OCI-LY7 (cell line): ENCODE measurements at regions not wholly inside any gene's neighbourhood (a gene's known extent, or its start where the extent isn't known, plus 50 kb on each side); places are given as distances from the start of the nearest gene placed in this dataset.

ENCODE experiments used
- BruUV-seq: library from RNA; stranded (reverse); fragments of 400-500 nt; replicated peaks from 2 replicates; lab custom pipeline; 2021; lab: Mats Ljungman, UMichigan
- CTCF ChIA-PET: fragments of 300-600 bp; sonication (Branson Sonifier 250); formaldehyde crosslinking; loops from one replicate; lab custom pipeline; 2022; ENCODE audit warnings: antibody characterized with exemption; ENCODE audit not compliant: unreplicated experiment; lab: Charles Lee
- POLR2A ChIA-PET: fragments of 300-600 bp; sonication (Branson Sonifier 250); formaldehyde crosslinking; loops from one replicate; lab custom pipeline; 2022; ENCODE audit warnings: antibody characterized with exemption; lab: Charles Lee
- DNase-seq: peaks from one replicate; pipeline ENCODE4 v3.0.0-alpha.2; 2015; ENCODE audit warnings: low spot score
- H2AFZ ChIP-seq: fragments of 200-600 bp; sonication (generic), shearing (Covaris generic); 2 replicates; pipeline ENCODE4 v1.6.1; 2014; ENCODE audit warnings: mild to moderate bottlenecking, antibody characterized with exemption, low read length, moderate library complexity
- H3K27ac ChIP-seq: fragments of 200-600 bp; sonication (generic); 2 replicates; pipeline ENCODE4 v1.5.1; 2014; ENCODE audit warnings: mixed run types, low read depth, mild to moderate bottlenecking, moderate library complexity, low read length, inconsistent platforms; ENCODE audit not compliant: poor library complexity, severe bottlenecking
- H3K36me3 ChIP-seq: fragments of 200-600 bp; sonication (generic); 2 replicates; pipeline ENCODE4 v1.6.1; 2014; ENCODE audit warnings: mild to moderate bottlenecking, antibody characterized with exemption, low read length, moderate library complexity, mixed read lengths; ENCODE audit not compliant: insufficient read depth
- H3K4me1 ChIP-seq: fragments of 200-600 bp; sonication (generic); 2 replicates; pipeline ENCODE4 v1.5.1; 2014; ENCODE audit warnings: mild to moderate bottlenecking, low read length; ENCODE audit not compliant: insufficient read depth, poor library complexity, severe bottlenecking
- H3K4me2 ChIP-seq: fragments of 200-600 bp; sonication (generic); 2 replicates; pipeline ENCODE4 v1.6.1; 2014; ENCODE audit warnings: mild to moderate bottlenecking, low read length
- H3K4me3 ChIP-seq: fragments of 200-600 bp; sonication (generic); 2 replicates; pipeline ENCODE4 v1.5.1; 2014; ENCODE audit warnings: mild to moderate bottlenecking, low read depth, low read length; ENCODE audit not compliant: poor library complexity, severe bottlenecking
- H3K79me2 ChIP-seq: fragments of 200-600 bp; sonication (generic); 2 replicates; pipeline ENCODE4 v1.6.1; 2016; ENCODE audit warnings: low read depth, mild to moderate bottlenecking, low read length, moderate library complexity, mixed read lengths; ENCODE audit not compliant: insufficient read depth
- H3K9me2 ChIP-seq: fragments of 200-600 bp; sonication (generic); 2 replicates; pipeline ENCODE4 v1.6.1; 2016; ENCODE audit warnings: mild to moderate bottlenecking, low read length, mixed read lengths; ENCODE audit not compliant: insufficient read depth
- H3K9me3 ChIP-seq: fragments of 200-600 bp; sonication (generic); 2 replicates; pipeline ENCODE4 v1.6.1; 2014; ENCODE audit warnings: mild to moderate bottlenecking, mixed run types, low read length, mixed read lengths
- H4K20me1 ChIP-seq: fragments of 200-600 bp; sonication (generic); 2 replicates; pipeline ENCODE4 v1.6.1; 2014; ENCODE audit warnings: mild to moderate bottlenecking, antibody characterized with exemption, low read length, moderate library complexity, mixed read lengths; ENCODE audit not compliant: insufficient read depth
- EZH2phosphoT487 ChIP-seq: fragments of 200-600 bp; sonication (generic); IDR thresholded peaks from 2 replicates; pipeline ENCODE4 v1.6.1; 2018; ENCODE audit warnings: low read depth, borderline replicate concordance, mild to moderate bottlenecking, mixed run types, antibody characterized with exemption, low read length, moderate library complexity, mixed read lengths
- intact Hi-C: fragments of 100-400 bp; cut with micrococcal nuclease; formaldehyde crosslinking; loops from one replicate; pipeline ENCODE4 v1.10.0; 2022; ENCODE audit not compliant: unreplicated experiment
- TF ChIP-seq, protein P1 (sequence below): fragments of 200-600 bp; sonication (generic); conservative IDR thresholded peaks from 2 replicates; pipeline ENCODE4 v1.5.1; 2014; ENCODE audit warnings: mild to moderate bottlenecking, antibody characterized with exemption, low read length, moderate library complexity, mixed read lengths

GRCh38 chr2:134773335-134773734 lies 54.5 kb upstream of the TMEM163 start:
- DNase-seq: no peak
- H3K4me1 ChIP-seq: no peaks in the 10 kb centered on the region
- no peaks in the 10 kb centered on the region for H3K9me3 ChIP-seq
- no TSS peak for BruUV-seq
- TF ChIP-seq EZH2phosphoT487: no peak
- TF ChIP-seq, protein P1, sequence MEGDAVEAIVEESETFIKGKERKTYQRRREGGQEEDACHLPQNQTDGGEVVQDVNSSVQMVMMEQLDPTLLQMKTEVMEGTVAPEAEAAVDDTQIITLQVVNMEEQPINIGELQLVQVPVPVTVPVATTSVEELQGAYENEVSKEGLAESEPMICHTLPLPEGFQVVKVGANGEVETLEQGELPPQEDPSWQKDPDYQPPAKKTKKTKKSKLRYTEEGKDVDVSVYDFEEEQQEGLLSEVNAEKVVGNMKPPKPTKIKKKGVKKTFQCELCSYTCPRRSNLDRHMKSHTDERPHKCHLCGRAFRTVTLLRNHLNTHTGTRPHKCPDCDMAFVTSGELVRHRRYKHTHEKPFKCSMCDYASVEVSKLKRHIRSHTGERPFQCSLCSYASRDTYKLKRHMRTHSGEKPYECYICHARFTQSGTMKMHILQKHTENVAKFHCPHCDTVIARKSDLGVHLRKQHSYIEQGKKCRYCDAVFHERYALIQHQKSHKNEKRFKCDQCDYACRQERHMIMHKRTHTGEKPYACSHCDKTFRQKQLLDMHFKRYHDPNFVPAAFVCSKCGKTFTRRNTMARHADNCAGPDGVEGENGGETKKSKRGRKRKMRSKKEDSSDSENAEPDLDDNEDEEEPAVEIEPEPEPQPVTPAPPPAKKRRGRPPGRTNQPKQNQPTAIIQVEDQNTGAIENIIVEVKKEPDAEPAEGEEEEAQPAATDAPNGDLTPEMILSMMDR: no peak
- POLR2A ChIA-PET: no interaction called here
- H3K27ac ChIP-seq: no peak overlapping the region
- intact Hi-C loops: loop anchor here (10.0 kb wide), 1 partner anchor 309 kb away; no protein-coding TSS in a partner anchor
- H3K9me2 ChIP-seq: no peaks in the 10 kb centered on the region
- H3K4me2 ChIP-seq: no peak overlapping the region
- H3K4me3 ChIP-seq: no peak overlapping the region
- no peaks in the 10 kb centered on the region for H3K79me2 ChIP-seq
- no peaks in the 10 kb centered on the region for H3K36me3 ChIP-seq
- H2AFZ ChIP-seq: no peak overlapping the region
- CTCF ChIA-PET: no interaction called here
- H4K20me1 ChIP-seq: no peaks in the 10 kb centered on the region

DNA sequence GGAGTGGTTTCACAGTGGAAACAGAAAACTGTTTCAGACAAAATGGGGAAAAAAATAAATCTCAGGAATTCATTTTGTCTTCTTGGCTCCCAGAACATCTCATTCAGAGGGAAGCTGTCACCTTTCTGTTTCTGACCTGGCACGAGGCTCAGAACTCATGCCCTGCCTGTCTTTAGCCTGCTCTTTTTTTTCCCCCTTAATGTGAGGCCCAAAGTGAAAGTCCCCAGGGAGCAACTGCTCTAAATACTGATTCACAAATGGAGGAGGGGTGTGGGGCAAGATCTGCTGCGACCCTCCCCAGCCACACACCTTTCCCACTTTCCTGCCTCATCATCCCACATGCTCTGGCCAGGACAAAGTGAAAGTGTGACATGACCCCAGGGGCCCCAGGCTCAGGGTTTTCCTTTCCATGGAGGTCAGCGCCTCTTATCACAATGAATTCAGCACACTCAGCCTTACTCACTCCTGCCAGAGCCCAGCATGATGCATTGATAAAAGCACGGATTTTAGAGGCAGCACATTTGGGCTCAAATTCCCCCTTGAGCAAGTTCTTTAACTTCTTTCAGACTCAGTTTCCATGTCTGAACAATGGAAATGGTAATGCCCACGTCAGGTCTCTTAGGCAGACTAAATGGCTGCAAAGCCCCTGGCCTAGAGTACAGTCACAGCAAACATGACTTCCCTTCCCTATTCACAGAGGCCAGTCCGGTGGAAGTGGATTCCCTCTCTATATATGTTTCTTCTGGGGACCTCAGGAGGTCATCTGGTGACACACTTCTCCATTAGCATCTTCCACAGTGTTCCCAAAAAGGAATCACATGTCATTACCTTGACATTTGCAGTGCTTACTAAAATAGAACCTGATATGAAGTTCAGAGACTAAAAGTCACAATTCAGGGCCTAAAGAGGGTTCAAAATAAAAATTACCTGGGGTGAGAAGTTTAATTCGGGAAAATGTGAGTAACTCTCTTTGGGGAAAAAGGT lies 55.3 kb upstream of the TMEM163 start:
- CTCF ChIA-PET: no interaction called here
- POLR2A ChIA-PET: no interaction called here

More for the DNA sequence above, 55.3 kb upstream of the TMEM163 start:
- no peaks in the 10 kb centered on the region for H3K79me2 ChIP-seq
- no peaks in the 10 kb centered on the region for H3K36me3 ChIP-seq
- no peaks in the 10 kb centered on the region for H3K9me3 ChIP-seq
- no peaks in the 10 kb centered on the region for H3K9me2 ChIP-seq
- H3K4me2 ChIP-seq: no peak overlapping the region
- H4K20me1 ChIP-seq: no peaks in the 10 kb centered on the region
- intact Hi-C loops: loop anchor here (10.0 kb wide), 1 partner anchor 309 kb away; no protein-coding TSS in a partner anchor
- no TSS peak for BruUV-seq
- DNase-seq: no peak
- H2AFZ ChIP-seq: no peak overlapping the region
- H3K4me1 ChIP-seq: no peaks in the 10 kb centered on the region
- TF ChIP-seq, protein P1: no peak
- TF ChIP-seq EZH2phosphoT487: no peak
- H3K27ac ChIP-seq: no peak overlapping the region
- H3K4me3 ChIP-seq: no peak overlapping the region
